HG03342 (cell line): ENCODE measurements at regions not wholly inside any gene's neighbourhood (a gene's known extent, or its start where the extent isn't known, plus 50 kb on each side); places are given as distances from the start of the nearest gene placed in this dataset.

Experiments
- ATAC-seq: cut with Tn5 transposase; IDR thresholded peaks from one replicate; pipeline ENCODE4 v1.9.1; 2021; ENCODE audit warnings: mild to moderate bottlenecking, moderate library complexity; ENCODE audit not compliant: unreplicated experiment

DNA sequence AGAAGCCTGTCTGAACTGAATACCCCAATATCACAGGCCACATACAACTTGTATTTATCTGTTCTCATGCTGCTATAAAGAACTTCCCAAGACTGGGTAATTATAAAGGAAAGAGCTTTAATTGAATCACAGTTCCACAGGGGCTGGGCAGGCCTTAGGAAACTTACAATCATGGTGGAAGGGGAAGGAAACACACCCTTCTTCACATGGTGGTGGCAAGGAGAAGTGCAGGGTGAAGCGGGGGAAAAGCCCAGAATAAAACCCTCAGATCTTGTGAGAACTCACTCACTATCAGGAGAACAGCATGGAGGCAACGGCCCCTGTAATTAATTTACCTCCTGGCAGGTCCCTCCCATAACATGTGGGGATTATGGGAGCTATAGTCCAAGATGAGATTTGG is 50.3 kb upstream of the FNDC1 start:
- no peak for ATAC-seq

DNA sequence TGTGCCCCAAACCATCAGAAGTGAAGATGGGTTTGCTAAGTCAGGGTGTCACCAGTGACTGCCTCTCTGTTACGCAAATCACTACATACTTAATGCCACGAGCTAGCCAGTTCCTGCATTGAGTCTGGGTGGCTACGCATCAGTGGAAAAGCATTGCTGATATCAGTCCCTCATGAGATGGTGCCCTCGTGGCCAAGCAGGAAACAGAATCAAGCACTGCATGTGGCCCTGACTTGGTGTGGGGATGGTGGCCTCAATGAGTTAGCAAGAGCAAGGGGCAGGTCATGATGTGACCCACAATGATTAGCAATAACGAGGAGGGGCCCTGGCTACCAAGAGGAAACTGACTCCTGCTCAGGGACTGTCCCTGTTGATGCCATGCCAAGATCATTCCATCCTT is 51.6 kb upstream of the FNDC1 start:
- no peak for ATAC-seq

DNA sequence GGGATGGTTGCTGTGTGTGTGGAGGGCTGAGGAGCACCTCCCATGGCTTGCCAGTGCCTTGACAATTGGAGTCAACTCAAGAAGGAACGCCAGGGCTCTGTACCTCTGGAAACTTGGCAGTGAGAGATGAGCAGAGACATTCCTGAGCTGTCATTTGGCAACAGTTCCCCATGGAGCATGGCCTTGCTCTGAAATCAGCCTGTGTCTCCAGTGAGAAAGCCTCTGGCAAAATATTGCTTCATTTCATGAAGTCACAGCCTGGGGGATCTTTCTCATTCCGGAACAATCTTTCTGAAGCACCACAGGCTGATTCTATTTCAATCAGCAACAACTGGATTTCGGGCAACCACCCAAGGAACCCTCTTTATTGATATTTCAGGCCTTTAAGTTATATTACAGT is 52.2 kb upstream of the FNDC1 start:
- ATAC-seq: no peak

DNA sequence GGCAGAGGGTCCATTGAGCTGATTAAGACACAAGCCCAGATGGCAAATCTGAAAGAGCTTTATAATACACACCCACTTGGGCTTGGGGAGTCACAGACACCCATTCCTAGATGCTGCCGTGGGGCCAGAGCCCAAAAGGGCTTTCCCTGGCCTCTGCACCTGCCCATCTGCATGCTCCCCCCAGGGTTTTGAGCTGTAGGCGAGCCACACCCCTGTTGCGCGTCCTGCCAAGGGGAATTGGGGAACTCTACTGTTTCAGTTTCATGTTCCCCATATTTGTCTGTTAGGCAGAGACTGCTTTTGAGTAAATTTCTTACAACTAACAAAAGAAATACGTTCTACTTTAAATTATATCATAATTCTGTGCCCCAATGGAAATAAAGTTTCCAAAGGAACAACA is 52.9 kb upstream of the FNDC1 start:
- ATAC-seq: peak; percentile 80

DNA sequence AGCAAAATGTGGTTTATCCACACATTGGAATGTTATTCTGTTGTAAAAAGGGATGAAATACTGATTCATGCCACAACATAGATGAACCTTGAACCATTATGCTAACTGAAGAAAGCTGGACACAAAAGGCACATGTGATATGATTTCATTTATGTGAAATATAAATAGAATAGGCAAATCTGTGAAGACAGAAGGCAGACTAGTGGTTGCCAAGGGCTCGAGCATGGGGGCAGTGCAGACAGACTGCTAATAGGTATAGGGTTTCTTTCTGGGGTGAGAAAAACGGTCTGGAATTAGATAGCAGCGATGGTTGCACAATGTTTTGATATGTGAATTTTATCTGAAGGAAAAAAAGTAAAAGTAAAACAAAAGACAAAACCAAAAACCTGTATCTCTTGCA is 54.6 kb upstream of the FNDC1 start:
- ATAC-seq: no peak

DNA sequence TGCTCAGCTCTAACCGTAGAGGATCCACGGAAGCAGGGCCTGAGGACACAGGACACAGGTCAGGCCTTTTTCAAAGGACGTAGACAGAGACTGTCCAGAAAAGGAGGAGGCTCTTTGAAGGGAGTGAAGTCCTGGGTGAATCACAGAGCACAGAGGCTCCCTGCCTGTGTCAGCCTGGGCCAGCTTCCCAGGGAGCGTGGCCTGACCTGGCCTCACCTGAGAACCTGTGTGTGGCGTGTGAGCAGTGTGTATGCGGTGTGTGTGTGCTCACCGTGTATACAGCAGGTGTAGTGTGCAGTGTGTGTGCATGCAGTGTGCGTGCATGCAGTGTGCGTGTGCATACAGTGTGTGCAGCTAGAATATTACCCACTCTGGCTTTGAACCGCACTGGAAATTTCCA is 56.0 kb upstream of the FNDC1 start:
- no peak for ATAC-seq

DNA sequence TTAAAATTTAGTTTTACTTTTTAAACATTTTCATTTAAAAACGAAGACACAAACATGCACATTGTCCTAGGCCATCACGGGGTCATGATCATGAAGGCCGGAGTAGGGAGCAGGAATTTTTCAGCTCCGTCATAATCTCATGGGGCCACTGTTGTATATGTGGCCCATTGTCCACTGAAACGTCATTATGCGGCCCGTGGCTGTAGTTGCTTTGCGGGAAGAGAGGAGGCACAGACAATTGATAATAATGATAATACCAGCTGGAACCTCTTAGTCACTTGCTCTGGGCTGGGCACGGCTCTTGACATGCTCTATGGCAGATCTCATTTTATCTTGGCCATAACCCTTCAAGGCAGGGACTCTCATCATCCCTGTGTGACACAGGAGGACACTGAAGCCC is 56.5 kb upstream of the FNDC1 start:
- no peak for ATAC-seq

DNA sequence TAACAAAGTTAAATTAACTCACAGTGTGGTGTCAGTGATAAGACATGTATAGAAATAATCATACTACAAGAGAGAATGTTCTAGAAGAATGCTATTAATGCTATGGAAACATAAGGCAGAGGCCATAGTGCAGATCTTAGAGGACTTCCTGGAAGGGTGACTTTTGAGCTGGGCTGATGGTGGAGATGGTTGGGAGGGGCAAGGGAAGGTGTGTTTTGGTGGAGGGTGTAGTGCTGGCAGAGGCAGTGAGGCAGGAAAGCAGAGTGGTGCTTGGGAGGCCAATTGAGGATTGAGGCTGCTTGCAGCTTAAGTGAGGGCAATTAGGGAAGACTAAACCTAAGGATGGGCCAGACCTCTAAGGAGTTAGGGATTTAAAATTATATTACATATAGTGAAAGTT is 58.5 kb upstream of the FNDC1 start:
- no peak for ATAC-seq

DNA sequence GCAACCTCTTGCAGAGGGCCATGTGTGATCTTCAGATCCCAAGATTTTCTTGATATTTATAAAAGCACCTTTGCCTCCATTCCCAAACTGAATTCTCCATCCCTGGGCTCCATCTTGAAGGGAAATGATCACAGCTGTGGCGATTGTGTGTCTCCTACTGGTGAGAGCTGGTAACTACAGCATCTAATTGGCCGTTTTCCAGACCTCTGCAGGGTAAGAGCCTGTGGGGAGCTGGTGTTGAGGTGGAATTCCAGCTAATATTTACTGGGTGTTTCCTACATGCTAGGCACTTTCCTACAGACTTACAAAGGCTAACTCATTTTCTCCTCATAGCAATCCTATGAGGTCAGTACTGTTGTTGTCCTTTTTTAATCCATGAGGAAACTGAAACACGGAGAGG is 59.2 kb upstream of the FNDC1 start:
- ATAC-seq: no peak

DNA sequence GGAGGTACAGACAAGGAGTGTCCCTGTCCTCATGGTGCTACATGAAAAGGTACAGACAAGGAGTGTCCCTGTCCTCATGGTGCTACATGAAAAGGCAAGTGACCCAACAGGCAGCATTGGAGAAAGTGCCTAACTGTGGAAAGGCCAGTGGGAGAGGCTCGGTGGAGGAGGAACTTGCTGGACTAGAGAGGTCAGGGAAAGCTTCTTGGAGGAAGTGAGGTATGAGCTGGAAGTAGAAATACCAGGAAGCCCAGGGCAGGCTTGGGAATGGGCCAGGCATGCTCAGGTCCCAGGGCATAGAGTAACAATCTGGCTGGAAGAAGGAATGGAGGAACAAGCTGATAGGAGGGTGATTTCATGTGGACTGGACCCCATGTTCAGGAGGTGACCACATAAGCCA is 59.8 kb upstream of the FNDC1 start:
- ATAC-seq: no peak

DNA sequence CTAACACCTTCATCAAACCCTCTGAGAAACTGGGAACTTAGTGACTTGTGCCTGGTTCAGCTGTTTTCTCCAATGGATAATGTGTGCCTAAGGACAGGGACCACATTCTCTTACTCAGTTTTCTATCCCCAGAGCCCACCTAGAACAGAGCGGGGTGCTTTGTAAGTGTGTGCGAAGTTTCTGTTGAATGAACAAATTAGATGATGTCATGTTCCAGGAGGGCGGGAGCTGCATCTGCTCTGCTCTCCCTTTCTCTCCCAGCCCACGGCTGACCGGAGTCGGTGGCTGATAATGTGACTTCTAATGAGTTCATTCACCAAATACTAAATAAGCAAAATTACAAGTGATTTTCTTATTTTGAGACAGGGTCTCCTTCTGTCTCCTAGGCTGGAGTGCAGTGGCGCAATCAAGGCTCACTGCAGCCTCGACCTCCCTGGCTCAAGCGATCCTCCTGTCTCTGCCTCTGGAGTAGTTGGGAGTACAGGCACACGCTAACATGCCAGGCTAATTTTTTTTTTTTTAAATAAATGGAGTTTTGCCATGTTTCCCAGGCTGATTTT is 60.7 kb upstream of the FNDC1 start:
- no peak for ATAC-seq

DNA sequence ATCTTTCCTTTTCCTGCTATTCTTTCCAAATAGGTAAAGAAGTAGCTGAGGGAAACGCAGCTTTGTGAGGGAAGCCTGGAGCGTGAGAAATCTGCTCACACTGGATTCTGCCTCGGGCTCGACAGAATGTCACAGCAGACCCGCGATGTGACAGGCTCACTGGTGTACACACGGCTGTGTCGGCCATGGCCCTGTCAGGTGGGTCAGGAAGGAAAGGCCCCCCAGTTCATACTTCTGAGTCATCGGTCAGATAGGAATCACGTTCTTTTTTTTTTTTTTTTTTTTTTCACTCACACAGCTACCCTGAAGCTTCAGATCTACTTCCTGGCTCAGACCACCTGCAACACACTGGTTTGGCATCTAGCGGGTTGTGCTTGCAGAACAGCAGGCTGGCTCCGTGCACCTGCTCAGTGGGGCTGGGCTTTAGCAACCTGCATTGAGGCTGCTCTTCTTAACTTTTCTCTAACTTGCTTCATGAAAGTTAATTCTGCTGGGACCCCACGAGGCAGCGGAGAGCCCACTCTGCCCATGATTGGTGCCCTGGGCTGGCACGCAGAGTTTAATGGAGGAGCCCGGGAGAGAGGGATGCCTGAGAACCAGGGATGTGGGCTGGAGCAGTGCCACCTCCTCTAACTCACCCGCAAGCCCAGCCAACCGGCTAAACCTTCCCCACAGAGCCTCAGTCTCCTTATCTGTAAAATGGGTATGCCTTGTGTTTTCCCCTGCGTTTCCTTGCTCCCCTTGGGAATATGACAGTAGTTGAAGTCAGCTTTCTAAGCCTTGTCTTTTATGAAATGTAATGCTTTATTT is 61.5 kb upstream of the FNDC1 start:
- ATAC-seq: no peak

DNA sequence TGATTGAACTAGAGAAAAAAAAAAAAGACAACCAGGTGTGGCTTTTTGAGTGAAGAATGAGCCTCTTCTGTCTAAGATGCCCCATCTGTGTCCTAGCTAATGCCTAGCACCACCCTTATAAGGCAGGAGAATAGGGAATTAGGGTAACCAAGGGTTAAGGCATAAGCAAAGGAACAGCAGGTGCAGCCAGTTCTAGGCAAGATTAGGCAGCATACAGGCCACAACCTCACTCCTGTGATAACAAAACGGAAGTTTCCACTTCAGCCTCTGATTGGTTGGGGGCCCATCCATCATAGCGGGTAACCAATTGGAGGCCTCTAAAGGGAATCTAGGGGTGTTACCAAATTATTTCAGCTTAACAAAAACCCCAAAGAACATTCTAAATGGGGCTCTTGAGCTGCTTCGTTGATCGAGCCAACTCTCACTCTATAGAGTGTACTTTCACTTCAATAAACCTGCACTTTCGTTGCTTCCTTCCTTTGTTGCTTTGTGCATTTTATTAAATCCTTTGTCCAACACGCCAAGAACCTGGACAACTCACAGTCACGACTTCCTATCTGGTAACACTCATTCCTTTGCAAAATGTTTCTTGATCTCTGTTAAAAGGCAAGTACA is 61.9 kb upstream of the TAGAP start:
- ATAC-seq: peak; percentile 90

DNA sequence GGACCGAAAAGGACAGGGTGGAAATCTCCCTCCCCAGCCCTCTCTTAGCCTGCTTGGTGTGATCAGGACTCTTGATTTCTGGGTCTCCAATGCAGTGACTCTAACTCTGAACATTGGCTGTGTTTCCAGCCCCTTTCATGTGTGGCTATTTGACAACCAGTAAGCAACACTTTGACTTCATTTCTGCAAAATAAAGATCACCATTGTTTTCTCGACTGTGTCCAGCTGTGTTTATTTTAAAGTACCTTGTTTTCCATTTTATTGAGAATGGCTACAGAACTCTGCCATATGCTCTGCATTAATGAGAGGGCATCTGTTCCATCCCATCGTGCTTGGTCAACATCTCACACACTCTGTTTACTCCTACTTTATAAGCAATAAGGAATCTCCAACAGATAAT is 60.9 kb upstream of the TAGAP start:
- ATAC-seq: no peak

DNA sequence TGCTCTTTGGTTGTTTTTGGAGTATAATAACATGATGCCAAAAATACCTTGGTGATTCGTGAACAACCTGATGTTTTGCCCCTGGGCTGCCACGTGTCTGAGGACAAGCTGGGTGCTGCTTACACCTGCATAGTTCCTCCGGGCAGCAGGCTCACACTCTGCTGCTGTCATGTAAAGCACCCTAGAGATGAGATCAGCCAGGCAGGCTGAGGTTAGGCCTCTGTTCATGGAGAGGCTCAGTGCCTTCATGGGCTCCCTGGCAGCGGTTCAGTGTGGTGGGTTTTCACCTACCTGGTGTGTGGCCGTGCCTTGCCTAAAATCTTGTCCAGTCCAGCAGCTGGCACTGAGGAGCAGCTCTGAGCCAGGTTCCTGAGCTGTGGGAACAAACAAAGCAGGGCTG is 60.1 kb upstream of the TAGAP start:
- ATAC-seq: no peak

DNA sequence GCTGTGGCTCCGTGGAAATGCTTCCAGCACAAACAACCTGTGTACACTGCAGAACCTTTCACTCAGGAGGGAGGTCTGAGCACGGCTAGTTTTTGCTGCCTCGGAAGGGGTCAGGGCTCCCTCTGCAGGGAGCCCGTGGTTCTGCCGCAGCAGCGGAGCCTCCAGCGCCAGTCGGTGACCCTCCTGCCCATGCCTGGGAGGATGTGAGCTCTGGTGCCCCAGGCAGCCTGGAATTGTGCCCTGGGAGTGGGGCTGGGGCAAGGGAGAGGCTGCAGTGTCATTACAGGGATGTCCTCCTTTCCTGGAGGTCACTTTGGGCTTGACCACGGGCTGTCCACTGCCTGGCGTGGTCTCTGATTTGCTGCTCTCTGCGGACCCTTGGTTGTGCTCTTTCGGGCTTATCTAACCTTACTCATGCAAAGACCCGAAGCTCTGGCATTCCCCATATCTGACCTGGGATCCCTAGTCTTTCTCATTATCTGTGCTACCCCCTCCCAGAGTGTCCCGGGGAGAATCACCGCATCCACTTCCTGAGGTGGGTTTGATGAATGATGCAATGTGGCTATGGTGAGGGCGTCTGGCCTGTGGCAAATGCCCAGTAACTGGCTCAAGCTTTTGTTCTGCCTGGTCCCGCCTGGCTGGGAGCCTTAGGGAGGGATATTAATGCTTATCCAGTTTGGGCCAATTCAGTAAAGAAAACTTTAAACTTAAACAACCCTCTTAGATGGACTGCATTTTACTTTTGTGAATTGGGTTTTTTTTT is 59.6 kb upstream of the TAGAP start:
- peak; percentile 55 for ATAC-seq

DNA sequence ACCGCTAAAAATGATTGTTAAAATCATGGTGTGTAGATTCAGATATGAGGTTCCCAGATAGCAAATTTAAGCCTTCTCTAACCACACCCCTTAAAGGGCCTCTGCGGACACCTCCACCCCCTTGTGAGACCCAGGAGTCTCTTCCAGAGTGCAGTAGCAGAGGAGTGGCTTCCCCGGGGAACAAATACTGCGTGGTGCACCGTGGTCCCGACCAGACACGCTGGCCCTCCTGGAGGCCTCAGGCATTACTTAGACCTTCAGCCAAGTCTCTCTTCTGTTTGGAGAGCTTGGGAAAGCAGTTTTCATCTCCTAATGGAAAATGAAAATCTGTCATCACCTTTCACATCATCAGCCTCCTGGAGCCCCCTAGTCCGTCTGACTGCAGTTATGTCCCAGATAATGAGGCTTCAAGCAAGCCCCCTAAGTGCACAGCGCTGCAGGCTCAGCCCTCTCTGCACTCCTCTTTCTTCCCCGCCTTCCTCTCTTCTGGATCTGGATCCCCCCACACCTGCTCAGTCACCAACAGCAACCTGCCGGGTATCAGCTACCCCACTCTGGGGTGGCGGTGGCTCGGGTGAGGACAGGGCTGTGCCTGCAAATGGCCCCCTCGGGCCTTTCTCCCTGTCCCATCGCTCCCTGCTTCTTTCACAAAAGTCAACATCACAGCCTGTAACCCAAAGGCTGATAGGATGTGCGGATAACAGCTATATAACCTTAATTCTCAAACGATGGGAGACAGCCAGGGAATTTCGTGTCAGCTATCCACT is 58.8 kb upstream of the TAGAP start:
- no peak for ATAC-seq

DNA sequence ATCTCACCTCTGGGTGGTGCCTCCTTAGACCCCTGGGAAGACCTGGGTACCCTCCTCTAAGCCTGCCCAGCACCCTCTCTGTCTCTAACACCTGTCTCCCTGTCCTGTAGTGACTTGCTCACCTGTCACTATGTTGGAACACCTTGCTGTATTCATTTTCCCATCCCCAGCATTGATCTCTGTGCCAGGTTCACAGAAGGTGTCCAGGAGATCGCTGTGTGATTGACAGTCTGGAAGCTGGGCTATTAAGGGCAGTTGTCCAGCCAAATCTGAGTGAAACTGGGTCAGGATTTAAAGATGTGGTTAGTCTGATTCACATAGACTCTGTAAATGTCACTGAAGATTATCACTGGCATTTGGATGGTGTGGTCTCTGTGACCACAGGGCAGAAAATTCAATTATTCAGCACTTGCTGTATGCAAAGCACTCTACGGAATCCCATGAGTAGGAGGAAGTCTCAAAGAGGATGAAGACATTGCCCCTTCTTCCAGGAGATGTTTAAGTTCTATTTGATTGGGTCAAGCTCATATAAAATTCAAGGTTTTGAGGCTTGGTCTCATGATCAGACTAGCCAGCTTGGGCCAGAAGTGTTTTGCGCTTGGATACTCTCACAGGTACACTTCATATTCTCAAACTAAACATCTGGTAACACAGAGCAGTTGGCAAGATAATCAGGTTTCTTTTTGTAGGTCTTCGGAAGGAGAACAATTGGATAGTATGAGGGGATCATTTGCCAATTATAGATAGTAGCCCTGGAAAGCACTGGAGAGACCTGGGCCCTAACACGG is 57.8 kb upstream of the TAGAP start:
- ATAC-seq: no peak

DNA sequence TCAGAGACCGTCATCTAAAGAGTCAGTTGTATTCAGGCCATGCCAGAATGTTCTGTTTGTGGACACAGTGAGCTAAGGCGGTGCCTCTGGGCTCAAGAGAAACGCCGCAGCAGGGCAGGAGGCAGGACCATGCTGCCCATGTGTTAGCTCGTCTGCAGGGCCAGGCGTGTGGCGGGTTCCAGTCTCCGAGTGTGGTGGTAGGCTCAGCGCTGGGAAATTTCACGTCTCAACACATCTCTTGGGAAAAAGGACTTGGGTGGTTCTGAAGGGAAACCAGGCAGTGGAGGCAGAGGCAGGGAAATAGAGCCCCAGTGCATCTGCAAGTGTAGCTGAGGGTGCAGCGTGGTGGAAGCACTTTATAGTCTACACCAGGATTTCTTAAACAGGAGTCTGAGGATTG is 56.9 kb upstream of the TAGAP start:
- no peak for ATAC-seq
